Fibroblast of lung (primary cell): ENCODE measurements at regions not wholly inside any gene's neighbourhood (a gene's known extent, or its start where the extent isn't known, plus 50 kb on each side); places are given as distances from the start of the nearest gene placed in this dataset.

Source experiments
- DNase-seq, 2 donors: peaks; one replicate each; pipeline versions ENCODE4 v3.0.0 to v3.0.0-alpha.2; 2010; ENCODE audit warnings: low read depth in 2 of 2
- H2AFZ ChIP-seq: 2 replicates; pipeline ENCODE4 v1.5.1; 2012; ENCODE audit warnings: low read length, control low read depth, inconsistent platforms
- H3K27ac ChIP-seq: 2 replicates; pipeline ENCODE4 v1.5.1; 2011; ENCODE audit warnings: low read length, control low read depth; ENCODE audit not compliant: insufficient read depth
- H3K27me3 ChIP-seq: 2 replicates; pipeline ENCODE4 v1.5.1; 2011; ENCODE audit warnings: mild to moderate bottlenecking, low read length; ENCODE audit not compliant: control insufficient read depth, insufficient read depth
- H3K36me3 ChIP-seq: 2 replicates; pipeline ENCODE4 v1.5.1; 2011; ENCODE audit warnings: low read length; ENCODE audit not compliant: control insufficient read depth, insufficient read depth
- H3K4me1 ChIP-seq: 2 replicates; pipeline ENCODE4 v1.5.1; 2011; ENCODE audit warnings: low read length; ENCODE audit not compliant: control insufficient read depth, insufficient read depth; ENCODE audit errors: extremely low read depth
- H3K4me2 ChIP-seq: 2 replicates; pipeline ENCODE4 v1.5.1; 2011; ENCODE audit warnings: low read length, control low read depth; ENCODE audit not compliant: insufficient read depth; ENCODE audit errors: extremely low read depth
- H3K4me3 ChIP-seq, 4 experiments: fragments of 200-600 bp in 1 of 4; sonication (generic) in 1 of 4; replicated peaks in 1 of 4; 2 replicates each; pipeline ENCODE4 v1.5.1; 2011 to 2016; ENCODE audit warnings: low read length in 4 of 4, low read depth in 3 of 4, mild to moderate bottlenecking in 3 of 4, control low read depth in 2 of 4, inconsistent platforms in 1 of 4, mixed read lengths in 1 of 4; ENCODE audit not compliant: insufficient read depth in 1 of 4; ENCODE audit errors: control extremely low read depth in 1 of 4
- H3K79me2 ChIP-seq: 2 replicates; pipeline ENCODE4 v1.5.1; 2012; ENCODE audit warnings: mild to moderate bottlenecking, low read length, inconsistent platforms; ENCODE audit not compliant: control insufficient read depth, insufficient read depth
- H3K9ac ChIP-seq: 2 replicates; pipeline ENCODE4 v1.5.1; 2011; ENCODE audit warnings: mild to moderate bottlenecking, low read length, control low read depth; ENCODE audit not compliant: insufficient read depth
- H3K9me3 ChIP-seq: 2 replicates; pipeline ENCODE4 v1.5.1; 2012; ENCODE audit warnings: low read depth, low read length; ENCODE audit not compliant: control insufficient read depth, insufficient read depth
- H4K20me1 ChIP-seq: 2 replicates; pipeline ENCODE4 v1.5.1; 2011; ENCODE audit warnings: low read length; ENCODE audit not compliant: control insufficient read depth, insufficient read depth; ENCODE audit errors: extremely low read depth
- CTCF ChIP-seq, 2 donors: IDR thresholded peaks in 1 of 2; conservative IDR thresholded peaks in 1 of 2; 1 replicate in 1 of 2; 2 replicates in 1 of 2; pipeline ENCODE4 v1.5.1; 2011 to 2012; ENCODE audit warnings: low read length in 2 of 2, control low read depth in 1 of 2, inconsistent platforms in 1 of 2, low read depth in 1 of 2, mild to moderate bottlenecking in 1 of 2
- EZH2 ChIP-seq: IDR thresholded peaks from 2 replicates; pipeline ENCODE4 v1.5.1; 2012; ENCODE audit warnings: low read length, control low read depth, mild to moderate bottlenecking; ENCODE audit errors: missing control alignments

- H2AFZ ChIP-seq: no peak overlapping the region
- no peaks in the 10 kb centered on the region for H3K9me3 ChIP-seq
- no peaks in the 10 kb centered on the region for H4K20me1 ChIP-seq
- no peak for TF ChIP-seq CTCF (conservative IDR thresholded peaks at IDR 0.05 in 1 of 2, IDR thresholded peaks at IDR 0.05 in 1 of 2; ENCODE audit: low read depth in 1 of 2, low read length in 2 of 2)
- TF ChIP-seq EZH2: no peak
- H3K36me3 ChIP-seq: no peaks in the 10 kb centered on the region
- peak in 1 of 2 donors; percentile 40 for DNase-seq
- no peaks in the 10 kb centered on the region for H3K79me2 ChIP-seq
- no peaks in the 10 kb centered on the region for H3K27me3 ChIP-seq
- no peak overlapping the region for H3K27ac ChIP-seq
- H3K4me1 ChIP-seq: no peaks in the 10 kb centered on the region
- no peak overlapping the region for H3K9ac ChIP-seq
- H3K4me2 ChIP-seq: no peak overlapping the region
- H3K4me3 ChIP-seq: no peak overlapping the region
These were observed 719.1 kb downstream of the CD109 start for GRCh38 chr6:74415056-74415455.

- H3K9me3 ChIP-seq: no peaks in the 10 kb centered on the region
- no peak overlapping the region for H2AFZ ChIP-seq
- no peaks in the 10 kb centered on the region for H3K79me2 ChIP-seq
- peaks cover 2% of the 10 kb centered on the region for H3K4me1 ChIP-seq
- DNase-seq: peak; percentile 3 to 77
- H3K36me3 ChIP-seq: no peaks in the 10 kb centered on the region
- TF ChIP-seq CTCF (conservative IDR thresholded peaks at IDR 0.05 in 1 of 2, IDR thresholded peaks at IDR 0.05 in 1 of 2; ENCODE audit: low read depth in 1 of 2, low read length in 2 of 2) (no peak), EZH2 (no peak)
- H3K4me3 ChIP-seq: no peak overlapping the region
- H4K20me1 ChIP-seq: no peaks in the 10 kb centered on the region
- no peak overlapping the region for H3K9ac ChIP-seq
- no peak overlapping the region for H3K27ac ChIP-seq
- no peaks in the 10 kb centered on the region for H3K27me3 ChIP-seq
- no peak overlapping the region for H3K4me2 ChIP-seq
These were observed 714.6 kb downstream of the CD109 start for GRCh38 chr6:74410630-74411029.

- Histone ChIP-seq H3K79me2 (no peaks in the 10 kb centered on the region), H3K9me3 (no peaks in the 10 kb centered on the region), H3K4me1 (peaks cover 2% of the 10 kb centered on the region), H3K4me3 (no peak overlapping the region), H3K36me3 (no peaks in the 10 kb centered on the region), H3K27ac (no peak overlapping the region), H3K27me3 (no peaks in the 10 kb centered on the region), H4K20me1 (no peaks in the 10 kb centered on the region), H3K9ac (no peak overlapping the region), H3K4me2 (no peak overlapping the region), H2AFZ (no peak overlapping the region)
- TF ChIP-seq EZH2: no peak
- peak; percentile 52 to 55 for TF ChIP-seq CTCF (conservative IDR thresholded peaks at IDR 0.05 in 1 of 2, IDR thresholded peaks at IDR 0.05 in 1 of 2; ENCODE audit: low read depth in 1 of 2, low read length in 2 of 2)
- peak; percentile 71 to 86 for DNase-seq
These were observed 713.4 kb downstream of the CD109 start for GRCh38 chr6:74409447-74409846.
